ENCODE measurements at regions not wholly inside any gene's neighbourhood (a gene's known extent, or its start where the extent isn't known, plus 50 kb on each side); places are given as distances from the start of the nearest gene placed in this dataset.
"Not testable (repeated sequence)": the region's sequence is repeated elsewhere in the genome, so short reads cannot be mapped to it uniquely, and the experiment has no call there.

DNA sequence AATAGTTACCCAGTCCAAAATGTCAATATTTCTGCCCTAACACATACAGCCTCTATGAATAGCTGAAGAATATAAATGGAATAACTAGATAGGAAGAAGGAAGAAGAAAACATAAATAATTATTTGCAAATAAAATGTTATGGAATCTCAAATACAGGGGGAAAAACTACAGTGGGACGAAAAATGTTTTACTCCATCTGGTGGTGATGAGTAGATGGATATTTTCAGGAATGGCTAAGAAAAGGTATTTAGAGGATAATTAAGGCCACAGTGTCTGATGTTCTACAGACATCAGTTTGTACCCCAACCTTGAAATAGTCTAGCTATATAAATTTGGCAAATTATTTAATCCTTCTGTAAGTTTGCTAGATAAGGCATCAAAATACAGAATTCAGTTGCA lies 178.1 kb upstream of the FSHR start:
- H3K4me3 ChIP-seq (ENCODE audit: control insufficient read depth, low read depth, low read length) = no peak overlapping the region
- TF ChIP-seq, protein P1, sequence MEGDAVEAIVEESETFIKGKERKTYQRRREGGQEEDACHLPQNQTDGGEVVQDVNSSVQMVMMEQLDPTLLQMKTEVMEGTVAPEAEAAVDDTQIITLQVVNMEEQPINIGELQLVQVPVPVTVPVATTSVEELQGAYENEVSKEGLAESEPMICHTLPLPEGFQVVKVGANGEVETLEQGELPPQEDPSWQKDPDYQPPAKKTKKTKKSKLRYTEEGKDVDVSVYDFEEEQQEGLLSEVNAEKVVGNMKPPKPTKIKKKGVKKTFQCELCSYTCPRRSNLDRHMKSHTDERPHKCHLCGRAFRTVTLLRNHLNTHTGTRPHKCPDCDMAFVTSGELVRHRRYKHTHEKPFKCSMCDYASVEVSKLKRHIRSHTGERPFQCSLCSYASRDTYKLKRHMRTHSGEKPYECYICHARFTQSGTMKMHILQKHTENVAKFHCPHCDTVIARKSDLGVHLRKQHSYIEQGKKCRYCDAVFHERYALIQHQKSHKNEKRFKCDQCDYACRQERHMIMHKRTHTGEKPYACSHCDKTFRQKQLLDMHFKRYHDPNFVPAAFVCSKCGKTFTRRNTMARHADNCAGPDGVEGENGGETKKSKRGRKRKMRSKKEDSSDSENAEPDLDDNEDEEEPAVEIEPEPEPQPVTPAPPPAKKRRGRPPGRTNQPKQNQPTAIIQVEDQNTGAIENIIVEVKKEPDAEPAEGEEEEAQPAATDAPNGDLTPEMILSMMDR (IDR thresholded peaks at IDR 0.05; ENCODE audit: control insufficient read depth, insufficient read depth, low read depth, low read length, missing control alignments) = no peak
- DNase-seq (ENCODE audit: low read depth) = no peak

DNA sequence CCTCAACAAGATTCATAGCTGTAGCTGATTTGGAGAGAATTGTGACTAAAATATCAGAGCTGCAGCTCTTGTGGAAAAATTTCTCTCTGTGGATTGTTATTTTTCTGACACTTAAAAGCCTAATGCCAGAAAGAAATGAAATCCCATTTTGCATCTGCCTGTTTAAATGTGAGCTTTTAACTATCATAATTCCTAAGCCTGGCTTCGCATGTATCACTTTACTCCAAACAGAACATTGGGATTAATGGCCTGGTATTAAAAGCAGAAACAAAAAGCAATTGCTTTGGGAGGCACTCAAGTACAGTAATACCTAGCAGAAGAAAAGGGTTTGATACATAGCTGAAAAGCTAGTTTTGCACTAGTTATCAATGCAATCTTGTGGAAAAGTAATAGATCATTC lies 164.2 kb upstream of the FSHR start:
- H3K4me3 ChIP-seq (ENCODE audit: control insufficient read depth, low read depth, low read length) = no peak overlapping the region
- DNase-seq (ENCODE audit: low read depth) = no peak
- TF ChIP-seq, protein P1 (IDR thresholded peaks at IDR 0.05; ENCODE audit: control insufficient read depth, insufficient read depth, low read depth, low read length, missing control alignments) = no peak

GRCh38 chr2:49309461-49309860 lies 155.1 kb upstream of the FSHR start:
- TF ChIP-seq, protein P1 (IDR thresholded peaks at IDR 0.05; ENCODE audit: control insufficient read depth, insufficient read depth, low read depth, low read length, missing control alignments) = no peak
- no peak overlapping the region for H3K4me3 ChIP-seq (ENCODE audit: control insufficient read depth, low read depth, low read length)
- DNase-seq (ENCODE audit: low read depth) = no peak

- TF ChIP-seq, protein P1 (IDR thresholded peaks at IDR 0.05; ENCODE audit: control insufficient read depth, insufficient read depth, low read depth, low read length, missing control alignments) = no peak
- DNase-seq (ENCODE audit: low read depth) = no peak
Observed at GRCh38 chr2:49306925-49307324, 152.6 kb upstream of the FSHR start.

GRCh38 chr2:49298693-49299092 lies 144.4 kb upstream of the FSHR start:
- not testable (repeated sequence) for DNase-seq (ENCODE audit: low read depth); H3K4me3 ChIP-seq (ENCODE audit: control insufficient read depth, low read depth, low read length)

More at GRCh38 chr2:49306925-49307324, 152.6 kb upstream of the FSHR start:
- no peak overlapping the region for H3K4me3 ChIP-seq (ENCODE audit: control insufficient read depth, low read depth, low read length)

DNA sequence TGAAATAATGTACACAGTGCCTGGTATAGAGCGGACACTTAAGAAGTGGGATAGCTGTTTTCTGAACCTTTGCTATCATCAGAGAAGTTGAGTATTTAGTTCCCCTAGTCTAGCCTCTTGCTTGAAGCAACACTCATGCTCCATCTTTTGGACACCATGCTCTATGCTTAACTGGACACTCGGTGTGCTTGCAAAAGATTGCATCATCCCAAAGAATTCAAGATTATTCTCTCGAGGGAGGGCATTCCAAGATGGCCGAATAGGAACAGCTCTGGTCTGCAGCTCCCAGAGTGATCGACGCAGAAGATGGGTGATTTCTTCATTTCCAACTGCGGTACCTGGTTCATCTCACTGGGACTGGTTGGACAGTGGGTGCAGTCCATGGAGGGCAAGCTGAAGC lies 143.9 kb upstream of the FSHR start:
- no peak overlapping the region for H3K4me3 ChIP-seq (ENCODE audit: control insufficient read depth, low read depth, low read length)
- DNase-seq (ENCODE audit: low read depth) = no peak
- TF ChIP-seq, protein P1 (IDR thresholded peaks at IDR 0.05; ENCODE audit: control insufficient read depth, insufficient read depth, low read depth, low read length, missing control alignments) = no peak

DNA sequence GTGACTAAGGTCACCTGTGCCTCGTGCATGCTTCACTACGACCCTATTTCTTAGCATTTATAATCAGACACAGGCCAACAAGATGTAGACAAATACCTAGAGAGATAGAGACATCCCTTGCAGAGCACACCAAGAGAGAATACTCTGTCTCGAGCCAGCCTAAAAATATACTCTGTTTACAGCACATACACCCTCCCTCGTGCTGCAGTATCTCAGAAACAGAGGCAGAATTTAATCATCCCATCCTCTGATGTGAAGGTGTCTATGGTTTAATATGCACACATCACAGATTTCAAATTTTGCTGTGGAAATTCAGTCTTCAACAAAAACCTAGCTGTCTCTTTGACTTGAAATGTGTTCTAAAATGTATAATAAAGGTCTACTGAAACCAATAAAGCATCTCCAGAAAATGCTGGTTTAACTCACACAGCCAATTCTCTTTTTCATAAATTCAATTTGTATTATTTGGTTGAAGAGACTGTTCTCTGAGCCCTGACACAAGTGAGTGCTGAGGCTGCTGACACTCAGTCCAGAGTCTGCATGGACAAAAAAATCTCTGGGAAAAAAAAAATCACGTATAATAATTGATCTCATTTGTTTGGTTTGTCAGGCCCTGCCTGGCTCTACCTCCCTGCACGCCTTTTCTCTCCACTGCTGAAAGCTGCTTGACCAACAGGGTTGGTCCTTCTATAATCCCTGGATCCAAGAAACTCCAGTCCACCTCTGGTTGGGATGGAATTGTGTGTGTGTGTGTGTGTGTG lies 142.0 kb upstream of the FSHR start:
- H3K4me3 ChIP-seq (ENCODE audit: control insufficient read depth, low read depth, low read length) = no peak overlapping the region
- TF ChIP-seq, protein P1 (IDR thresholded peaks at IDR 0.05; ENCODE audit: control insufficient read depth, insufficient read depth, low read depth, low read length, missing control alignments) = no peak
- no peak for DNase-seq (ENCODE audit: low read depth)
